ENCODE measurements at regions not wholly inside any gene's neighbourhood (a gene's known extent, or its start where the extent isn't known, plus 50 kb on each side); places are given as distances from the start of the nearest gene placed in this dataset.

- TF ChIP-seq ARNTL (CRISPR knock-in tag; IDR thresholded peaks at IDR 0.05; ENCODE audit: borderline replicate concordance, low read depth) (no peak), SNAI2 (CRISPR knock-in tag; IDR thresholded peaks at IDR 0.05) (no peak), RARB (CRISPR knock-in tag; IDR thresholded peaks at IDR 0.05) (no peak), ZNF565 (CRISPR knock-in tag; conservative IDR thresholded peaks at IDR 0.05; ENCODE audit: low read depth) (no peak), ISL1 (CRISPR knock-in tag; IDR thresholded peaks at IDR 0.05) (no peak), TSHZ2 (CRISPR knock-in tag; IDR thresholded peaks at IDR 0.05) (no peak), ESRRG (CRISPR knock-in tag; IDR thresholded peaks at IDR 0.05) (no peak), ZC3H10 (CRISPR knock-in tag; IDR thresholded peaks at IDR 0.05) (no peak), ZNF70 (CRISPR knock-in tag; IDR thresholded peaks at IDR 0.05) (no peak), ZNF8 (CRISPR knock-in tag; IDR thresholded peaks at IDR 0.05) (no peak), CREB5 (CRISPR knock-in tag; IDR thresholded peaks at IDR 0.05; ENCODE audit: low read depth) (no peak), CSRNP3 (CRISPR knock-in tag; IDR thresholded peaks at IDR 0.05) (no peak), ZFP30 (CRISPR knock-in tag; IDR thresholded peaks at IDR 0.05) (no peak), CSDC2 (CRISPR knock-in tag; IDR thresholded peaks at IDR 0.05) (no peak), TOX (CRISPR knock-in tag; IDR thresholded peaks at IDR 0.05; ENCODE audit: borderline replicate concordance) (no peak), OSR1 (CRISPR knock-in tag; IDR thresholded peaks at IDR 0.05) (no peak), PPARA (CRISPR knock-in tag; IDR thresholded peaks at IDR 0.05; ENCODE audit: borderline replicate concordance) (no peak), BACH2 (CRISPR knock-in tag; IDR thresholded peaks at IDR 0.05; ENCODE audit: borderline replicate concordance) (no peak), PATZ1 (CRISPR knock-in tag; IDR thresholded peaks at IDR 0.05; ENCODE audit: borderline replicate concordance) (no peak), POU6F1 (CRISPR knock-in tag; IDR thresholded peaks at IDR 0.05; ENCODE audit: borderline replicate concordance, low read depth) (no peak)
- ATAC-seq = no peak
These were observed 698.0 kb upstream of the POU3F2 start for GRCh38 chr6:98136333-98136732.

GRCh38 chr6:98137391-98137790 is 697.0 kb upstream of the POU3F2 start:
- TF ChIP-seq ZNF565 (CRISPR knock-in tag; conservative IDR thresholded peaks at IDR 0.05; ENCODE audit: low read depth) = no peak
- no peak for TF ChIP-seq SNAI2 (CRISPR knock-in tag; IDR thresholded peaks at IDR 0.05)
- no peak for TF ChIP-seq ISL1 (CRISPR knock-in tag; IDR thresholded peaks at IDR 0.05)
- no peak for TF ChIP-seq ZFP30 (CRISPR knock-in tag; IDR thresholded peaks at IDR 0.05)
- TF ChIP-seq TSHZ2 (CRISPR knock-in tag; IDR thresholded peaks at IDR 0.05) = no peak
- no peak for ATAC-seq

Data from SK-N-SH treated with all-trans-retinoic acid at 6 μM for 48 hours (cell line).